ENCODE measurements at regions not wholly inside any gene's neighbourhood (a gene's known extent, or its start where the extent isn't known, plus 50 kb on each side); places are given as distances from the start of the nearest gene placed in this dataset.

DNA sequence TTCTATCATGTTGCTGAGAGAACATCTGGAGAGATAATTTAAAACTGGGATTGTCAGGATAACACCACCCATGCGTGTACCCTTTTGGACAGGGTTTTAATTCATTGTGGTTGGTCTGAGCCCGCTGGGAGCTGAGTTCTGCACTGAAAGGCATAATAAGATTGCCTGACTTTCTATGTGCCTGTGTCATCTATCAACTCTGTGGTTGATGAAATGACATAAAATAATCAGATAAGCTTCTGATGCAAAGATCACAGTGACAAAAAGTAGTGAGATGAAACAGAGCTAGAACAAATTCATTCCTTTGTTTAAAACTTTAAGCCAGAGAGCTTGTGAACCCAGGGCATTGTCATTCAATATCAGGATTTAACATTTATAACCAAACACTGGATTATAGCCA, 98.7 kb downstream of the BBS10 start:
- Histone ChIP-seq H3K4me2 (ENCODE audit: low read depth, low read length) (no peak overlapping the region), H3K36me3 (replicated peaks in 1 of 2; ENCODE audit: control insufficient read depth in 1 of 2, insufficient read depth in 2 of 2, low read length in 2 of 2) (no peaks in the 10 kb centered on the region), H3K4me1 (ENCODE audit: insufficient read depth, low read length) (no peaks in the 10 kb centered on the region), H3K79me2 (ENCODE audit: insufficient read depth, low read length) (no peaks in the 10 kb centered on the region), H3K9ac (ENCODE audit: insufficient read depth, low read depth, low read length) (no peak overlapping the region), H3K27me3 (ENCODE audit: control insufficient read depth in 1 of 2, insufficient read depth in 2 of 2, low read length in 2 of 2) (peaks cover 0 to 3% of the 10 kb centered on the region in 2 experiments; a peak in 1 of 5 replicates), H3K4me3 (replicated peaks in 1 of 3; ENCODE audit: insufficient read depth in 1 of 3, low read depth in 2 of 3, low read length in 3 of 3) (no peak overlapping the region), H2AFZ (ENCODE audit: low read length) (no peak overlapping the region), H3K9me3 (ENCODE audit: low read length) (no peaks in the 10 kb centered on the region), H3K27ac (ENCODE audit: extremely low read length, insufficient read depth, low read length) (no peak overlapping the region), H4K20me1 (ENCODE audit: insufficient read depth, low read length) (no peaks in the 10 kb centered on the region)
- POLR2A ChIA-PET, result no interaction called here
- TF ChIP-seq ZFAT (CRISPR knock-in tag; conservative IDR thresholded peaks at IDR 0.05) (no peak), MEIS2 (CRISPR knock-in tag; IDR thresholded peaks at IDR 0.05) (no peak), ELF4 (CRISPR knock-in tag; IDR thresholded peaks at IDR 0.05; ENCODE audit: borderline replicate concordance) (no peak), HOXA7 (CRISPR knock-in tag; IDR thresholded peaks at IDR 0.05) (no peak), ASH2L (IDR thresholded peaks at IDR 0.05; ENCODE audit: insufficient read length, low read depth, low read length) (no peak), TOE1 (CRISPR knock-in tag; IDR thresholded peaks at IDR 0.05) (no peak), SIX1 (CRISPR knock-in tag; IDR thresholded peaks at IDR 0.05; ENCODE audit: borderline replicate concordance) (no peak), ZFP62 (CRISPR knock-in tag; IDR thresholded peaks at IDR 0.05) (no peak), SRSF4 (IDR thresholded peaks at IDR 0.05; ENCODE audit: low read depth, low read length, poor library complexity, severe bottlenecking) (no peak)
- TF ChIP-seq, protein P1, sequence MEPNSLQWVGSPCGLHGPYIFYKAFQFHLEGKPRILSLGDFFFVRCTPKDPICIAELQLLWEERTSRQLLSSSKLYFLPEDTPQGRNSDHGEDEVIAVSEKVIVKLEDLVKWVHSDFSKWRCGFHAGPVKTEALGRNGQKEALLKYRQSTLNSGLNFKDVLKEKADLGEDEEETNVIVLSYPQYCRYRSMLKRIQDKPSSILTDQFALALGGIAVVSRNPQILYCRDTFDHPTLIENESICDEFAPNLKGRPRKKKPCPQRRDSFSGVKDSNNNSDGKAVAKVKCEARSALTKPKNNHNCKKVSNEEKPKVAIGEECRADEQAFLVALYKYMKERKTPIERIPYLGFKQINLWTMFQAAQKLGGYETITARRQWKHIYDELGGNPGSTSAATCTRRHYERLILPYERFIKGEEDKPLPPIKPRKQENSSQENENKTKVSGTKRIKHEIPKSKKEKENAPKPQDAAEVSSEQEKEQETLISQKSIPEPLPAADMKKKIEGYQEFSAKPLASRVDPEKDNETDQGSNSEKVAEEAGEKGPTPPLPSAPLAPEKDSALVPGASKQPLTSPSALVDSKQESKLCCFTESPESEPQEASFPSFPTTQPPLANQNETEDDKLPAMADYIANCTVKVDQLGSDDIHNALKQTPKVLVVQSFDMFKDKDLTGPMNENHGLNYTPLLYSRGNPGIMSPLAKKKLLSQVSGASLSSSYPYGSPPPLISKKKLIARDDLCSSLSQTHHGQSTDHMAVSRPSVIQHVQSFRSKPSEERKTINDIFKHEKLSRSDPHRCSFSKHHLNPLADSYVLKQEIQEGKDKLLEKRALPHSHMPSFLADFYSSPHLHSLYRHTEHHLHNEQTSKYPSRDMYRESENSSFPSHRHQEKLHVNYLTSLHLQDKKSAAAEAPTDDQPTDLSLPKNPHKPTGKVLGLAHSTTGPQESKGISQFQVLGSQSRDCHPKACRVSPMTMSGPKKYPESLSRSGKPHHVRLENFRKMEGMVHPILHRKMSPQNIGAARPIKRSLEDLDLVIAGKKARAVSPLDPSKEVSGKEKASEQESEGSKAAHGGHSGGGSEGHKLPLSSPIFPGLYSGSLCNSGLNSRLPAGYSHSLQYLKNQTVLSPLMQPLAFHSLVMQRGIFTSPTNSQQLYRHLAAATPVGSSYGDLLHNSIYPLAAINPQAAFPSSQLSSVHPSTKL (CRISPR knock-in tag; IDR thresholded peaks at IDR 0.05), result no peak
- TF ChIP-seq, protein P2, sequence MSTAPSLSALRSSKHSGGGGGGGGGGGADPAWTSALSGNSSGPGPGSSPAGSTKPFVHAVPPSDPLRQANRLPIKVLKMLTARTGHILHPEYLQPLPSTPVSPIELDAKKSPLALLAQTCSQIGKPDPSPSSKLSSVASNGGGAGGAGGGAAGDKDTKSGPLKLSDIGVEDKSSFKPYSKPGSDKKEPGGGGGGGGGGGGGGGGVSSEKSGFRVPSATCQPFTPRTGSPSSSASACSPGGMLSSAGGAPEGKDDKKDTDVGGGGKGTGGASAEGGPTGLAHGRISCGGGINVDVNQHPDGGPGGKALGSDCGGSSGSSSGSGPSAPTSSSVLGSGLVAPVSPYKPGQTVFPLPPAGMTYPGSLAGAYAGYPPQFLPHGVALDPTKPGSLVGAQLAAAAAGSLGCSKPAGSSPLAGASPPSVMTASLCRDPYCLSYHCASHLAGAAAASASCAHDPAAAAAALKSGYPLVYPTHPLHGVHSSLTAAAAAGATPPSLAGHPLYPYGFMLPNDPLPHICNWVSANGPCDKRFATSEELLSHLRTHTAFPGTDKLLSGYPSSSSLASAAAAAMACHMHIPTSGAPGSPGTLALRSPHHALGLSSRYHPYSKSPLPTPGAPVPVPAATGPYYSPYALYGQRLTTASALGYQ (CRISPR knock-in tag; IDR thresholded peaks at IDR 0.05), result no peak
- BruUV-seq (replicated peaks), result no TSS peak
- CTCF ChIA-PET (ENCODE audit: low intra/inter-chr PET ratio, low total read pairs), result no interaction called here
- 3% methylated on average over 2 of the region's 2 CpGs for WGBS (ENCODE audit: low lambda C conversion rate)
- intact Hi-C loops (cut with micrococcal nuclease; ENCODE audit: unreplicated experiment) (no loop called here), in situ Hi-C loops (cut with HindIII; ENCODE audit: extremely low pct_ligation_motif_present, low pct_unique_long_range_greater_than_20kb) (no loop called here)
- DNase-seq (ENCODE audit: low spot score) (no peak), ATAC-seq (no peak), FAIRE-seq (no peak)
